ENCODE measurements at regions not wholly inside any gene's neighbourhood (a gene's known extent, or its start where the extent isn't known, plus 50 kb on each side); places are given as distances from the start of the nearest gene placed in this dataset.

DNA sequence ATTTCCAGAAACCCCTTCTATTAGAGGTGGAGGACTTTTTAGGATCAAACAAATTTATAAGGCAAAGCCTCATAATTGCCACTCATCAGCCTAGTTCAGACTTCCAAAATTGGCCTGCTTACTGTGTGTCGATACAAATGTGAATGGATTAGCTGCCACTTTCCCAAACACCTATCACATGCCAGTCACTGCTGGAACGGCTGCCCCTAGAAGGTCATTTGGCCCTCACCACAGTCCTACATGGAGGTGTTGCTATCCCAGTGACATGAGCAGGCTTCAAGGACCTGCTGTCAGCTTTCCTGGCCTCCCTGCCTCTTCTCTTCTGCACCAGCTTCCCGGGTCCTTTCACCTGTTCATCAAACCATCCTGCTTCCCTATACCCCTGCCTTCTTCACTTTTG lies 279.2 kb upstream of the SKOR2 start:
- TF ChIP-seq CTCF (IDR thresholded peaks at IDR 0.05; ENCODE audit: insufficient read depth in 1 of 2, low read depth in 1 of 2, low read length in 1 of 2, severe bottlenecking in 1 of 2, unreplicated experiment in 1 of 2), result no peak
- Mint-ChIP-seq H3K27ac (ENCODE audit: unreplicated experiment) (no peak overlapping the region), H3K9me3 (ENCODE audit: unreplicated experiment) (no peaks in the 10 kb centered on the region), H3K4me1 (ENCODE audit: low read depth, unreplicated experiment) (no peaks in the 10 kb centered on the region), H3K36me3 (ENCODE audit: insufficient read depth, unreplicated experiment) (no peaks in the 10 kb centered on the region), H3K27me3 (ENCODE audit: insufficient read depth, unreplicated experiment) (peaks cover 4% of the 10 kb centered on the region), H3K4me3 (ENCODE audit: unreplicated experiment) (no peak overlapping the region)
- Histone ChIP-seq H3K4me3 (ENCODE audit: low read depth, low read length) (no peak overlapping the region), H3K27me3 (replicated peaks; ENCODE audit: control insufficient read depth, insufficient read depth, low read length) (no peaks in the 10 kb centered on the region), H3K36me3 (ENCODE audit: control insufficient read depth, insufficient read depth, low read length) (no peaks in the 10 kb centered on the region), H3K9me3 (no peaks in the 10 kb centered on the region), H3K4me1 (no peaks in the 10 kb centered on the region)
- no TSS peak for BruUV-seq (replicated peaks)
- intact Hi-C loops (cut with micrococcal nuclease; ENCODE audit: unreplicated experiment), result no loop called here
- POLR2A ChIA-PET, result no interaction called here
- no peak for DNase-seq
- CTCF ChIA-PET, result no interaction called here

GRCh38 chr18:47528343-47528742 lies 276.9 kb upstream of the SKOR2 start:
- Mint-ChIP-seq H3K27me3 (ENCODE audit: insufficient read depth, unreplicated experiment) (peaks cover 4% of the 10 kb centered on the region), H3K36me3 (ENCODE audit: insufficient read depth, unreplicated experiment) (no peaks in the 10 kb centered on the region), H3K9me3 (ENCODE audit: unreplicated experiment) (no peaks in the 10 kb centered on the region), H3K4me1 (ENCODE audit: low read depth, unreplicated experiment) (no peaks in the 10 kb centered on the region), H3K4me3 (ENCODE audit: unreplicated experiment) (no peak overlapping the region), H3K27ac (ENCODE audit: unreplicated experiment) (no peak overlapping the region)
- intact Hi-C loops (cut with micrococcal nuclease; ENCODE audit: unreplicated experiment), result no loop called here
- H3K4me1 ChIP-seq, result no peaks in the 10 kb centered on the region
- BruUV-seq (replicated peaks), result no TSS peak
- no peaks in the 10 kb centered on the region for H3K36me3 ChIP-seq (ENCODE audit: control insufficient read depth, insufficient read depth, low read length)
- POLR2A ChIA-PET, result no interaction called here
- DNase-seq, result no peak
- no peaks in the 10 kb centered on the region for H3K27me3 ChIP-seq (replicated peaks; ENCODE audit: control insufficient read depth, insufficient read depth, low read length)
- no peak for TF ChIP-seq CTCF (IDR thresholded peaks at IDR 0.05; ENCODE audit: insufficient read depth in 1 of 2, low read depth in 1 of 2, low read length in 1 of 2, severe bottlenecking in 1 of 2, unreplicated experiment in 1 of 2)
- no peaks in the 10 kb centered on the region for H3K9me3 ChIP-seq
- CTCF ChIA-PET, result no interaction called here
- H3K4me3 ChIP-seq (ENCODE audit: low read depth, low read length), result no peak overlapping the region

GRCh38 chr18:47526147-47526546 lies 274.7 kb upstream of the SKOR2 start:
- Mint-ChIP-seq H3K36me3 (ENCODE audit: insufficient read depth, unreplicated experiment) (no peaks in the 10 kb centered on the region), H3K27me3 (ENCODE audit: insufficient read depth, unreplicated experiment) (peaks cover 4% of the 10 kb centered on the region), H3K9me3 (ENCODE audit: unreplicated experiment) (no peaks in the 10 kb centered on the region), H3K27ac (ENCODE audit: unreplicated experiment) (no peak overlapping the region), H3K4me1 (ENCODE audit: low read depth, unreplicated experiment) (no peaks in the 10 kb centered on the region), H3K4me3 (ENCODE audit: unreplicated experiment) (no peak overlapping the region)
- DNase-seq, result no peak
- no peaks in the 10 kb centered on the region for H3K27me3 ChIP-seq (replicated peaks; ENCODE audit: control insufficient read depth, insufficient read depth, low read length)
- TF ChIP-seq CTCF (IDR thresholded peaks at IDR 0.05; ENCODE audit: insufficient read depth in 1 of 2, low read depth in 1 of 2, low read length in 1 of 2, severe bottlenecking in 1 of 2, unreplicated experiment in 1 of 2), result no peak
- no peaks in the 10 kb centered on the region for H3K4me1 ChIP-seq
- no peak overlapping the region for H3K4me3 ChIP-seq (ENCODE audit: low read depth, low read length)
- ChIA-PET CTCF (interaction anchor here (0.6 kb wide), 1 partner anchor 16 kb away, joined by 3 read pairs; no protein-coding TSS in a partner anchor), POLR2A (no interaction called here)
- intact Hi-C loops (cut with micrococcal nuclease; ENCODE audit: unreplicated experiment), result no loop called here
- no peaks in the 10 kb centered on the region for H3K36me3 ChIP-seq (ENCODE audit: control insufficient read depth, insufficient read depth, low read length)
- H3K9me3 ChIP-seq, result no peaks in the 10 kb centered on the region
- no TSS peak for BruUV-seq (replicated peaks)

All from Caco-2 (cell line).